ENCODE measurements at regions not wholly inside any gene's neighbourhood (a gene's known extent, or its start where the extent isn't known, plus 50 kb on each side); places are given as distances from the start of the nearest gene placed in this dataset.

- DNase-seq, result no peak
Measured at GRCh38 chr1:30063621-30064280, 659.6 kb downstream of the MATN1 start.

GRCh38 chr1:30061292-30062220, 661.8 kb downstream of the MATN1 start:
- no peak for DNase-seq

- DNase-seq, result no peak
Measured at GRCh38 chr1:30060738-30061137, 662.6 kb downstream of the MATN1 start.

- no peak for DNase-seq
Measured at GRCh38 chr1:30058970-30059369, 664.4 kb downstream of the MATN1 start.

GRCh38 chr1:30054126-30054525, 669.3 kb downstream of the MATN1 start:
- no peak for DNase-seq

- DNase-seq, result no peak
Measured at GRCh38 chr1:30052178-30052577, 671.2 kb downstream of the MATN1 start.

GRCh38 chr1:30051777-30052176, 671.6 kb downstream of the MATN1 start:
- no peak for DNase-seq

- DNase-seq, result no peak
Measured at GRCh38 chr1:30049748-30050296, 673.6 kb downstream of the MATN1 start.

GRCh38 chr1:30048905-30049304, 674.5 kb downstream of the MATN1 start:
- DNase-seq, result no peak

- no peak for DNase-seq
Measured at GRCh38 chr1:30047576-30047975, 675.8 kb downstream of the MATN1 start.

- no peak for DNase-seq
Measured at GRCh38 chr1:30046751-30047150, 676.6 kb downstream of the MATN1 start.

GRCh38 chr1:30045304-30046090, 677.9 kb downstream of the MATN1 start:
- no peak for DNase-seq

GRCh38 chr1:30044656-30045144, 678.7 kb downstream of the MATN1 start:
- DNase-seq, result no peak

GRCh38 chr1:30043731-30044408, 679.5 kb downstream of the MATN1 start:
- no peak for DNase-seq

GRCh38 chr1:30043256-30043655, 680.1 kb downstream of the MATN1 start:
- DNase-seq, result no peak

- no peak for DNase-seq
Measured at GRCh38 chr1:30042438-30043147, 680.8 kb downstream of the MATN1 start.

- no peak for DNase-seq
Measured at GRCh38 chr1:30041741-30042437, 681.5 kb downstream of the MATN1 start.

- DNase-seq, result no peak
Measured at GRCh38 chr1:30040081-30041019, 683.0 kb downstream of the MATN1 start.

GRCh38 chr1:30039354-30040080, 683.9 kb downstream of the MATN1 start:
- DNase-seq, result no peak
